VCaP (cell line): ENCODE measurements at regions not wholly inside any gene's neighbourhood (a gene's known extent, or its start where the extent isn't known, plus 50 kb on each side); places are given as distances from the start of the nearest gene placed in this dataset.

ENCODE experiments used
- H3K27ac ChIP-seq: fragments of 450-650 bp; 2 replicates; pipeline ENCODE4 v1.5.1; 2017
- CTCF ChIP-seq: fragments of 450-650 bp; conservative IDR thresholded peaks from 2 replicates; pipeline ENCODE4 v1.5.1; 2017; ENCODE audit warnings: mild to moderate bottlenecking, moderate library complexity

- no peak for TF ChIP-seq CTCF
- no peak overlapping the region for H3K27ac ChIP-seq
These were observed 622.9 kb upstream of the SGO1 start for GRCh38 chr3:20808864-20809263.

- no peak for TF ChIP-seq CTCF
- no peak overlapping the region for H3K27ac ChIP-seq
These were observed 612.7 kb upstream of the SGO1 start for GRCh38 chr3:20798666-20799065.

- TF ChIP-seq CTCF: no peak
- H3K27ac ChIP-seq: peak overlapping the region; percentile 63
These were observed 601.0 kb upstream of the SGO1 start for GRCh38 chr3:20787005-20787404.

GRCh38 chr3:20776692-20777091, 590.7 kb upstream of the SGO1 start:
- no peak for TF ChIP-seq CTCF

GRCh38 chr3:20776286-20776685, 590.3 kb upstream of the SGO1 start:
- no peak for TF ChIP-seq CTCF
- no peak overlapping the region for H3K27ac ChIP-seq

More at GRCh38 chr3:20776692-20777091, 590.7 kb upstream of the SGO1 start:
- no peak overlapping the region for H3K27ac ChIP-seq

GRCh38 chr3:20773320-20773984, 587.4 kb upstream of the SGO1 start:
- TF ChIP-seq CTCF: no peak
- peak overlapping the region; percentile 59 for H3K27ac ChIP-seq

- peak overlapping the region; percentile 59 for H3K27ac ChIP-seq
- no peak for TF ChIP-seq CTCF
These were observed 586.9 kb upstream of the SGO1 start for GRCh38 chr3:20772869-20773268.
